SK-N-MC (cell line): ENCODE measurements at regions not wholly inside any gene's neighbourhood (a gene's known extent, or its start where the extent isn't known, plus 50 kb on each side); places are given as distances from the start of the nearest gene placed in this dataset.

Source experiments
- EZH2 ChIP-seq: fragments of 200-600 bp; sonication (generic); IDR thresholded peaks from one replicate; pipeline ENCODE4 v1.6.1; 2017; ENCODE audit warnings: antibody characterized with exemption
- FOXP2 ChIP-seq: optimal IDR thresholded peaks from 2 replicates; pipeline ENCODE3; 2011; ENCODE audit warnings: mild to moderate bottlenecking, moderate library complexity; ENCODE audit not compliant: insufficient read depth; ENCODE audit errors: extremely low read length, control extremely low read depth
- POLR2AphosphoS5 ChIP-seq: IDR thresholded peaks from 2 replicates; pipeline ENCODE4 v1.6.1; 2012; ENCODE audit warnings: mild to moderate bottlenecking, low read depth, low read length, borderline replicate concordance

DNA sequence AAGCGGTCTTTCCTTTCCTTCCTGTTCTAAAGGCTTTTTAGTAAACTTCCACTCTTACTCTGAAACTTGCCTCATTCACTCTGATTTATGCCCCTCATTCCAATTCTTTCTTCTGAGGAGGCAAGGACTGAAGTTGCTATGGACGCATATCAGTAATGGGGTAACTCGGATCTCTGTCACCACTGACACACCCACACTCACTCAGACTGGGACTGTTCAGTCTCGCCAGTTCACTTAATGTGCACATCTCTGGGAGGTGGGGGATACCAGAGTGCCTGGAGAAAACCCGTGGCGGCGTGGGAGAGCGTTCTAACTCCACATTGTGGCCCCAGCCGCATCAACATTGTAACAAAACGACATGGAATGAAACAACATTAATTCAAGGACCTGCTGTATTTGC lies 1139.3 kb upstream of the CELF2 start:
- TF ChIP-seq EZH2 (no peak), POLR2AphosphoS5 (no peak), FOXP2 (no peak)
